ENCODE measurements at regions not wholly inside any gene's neighbourhood (a gene's known extent, or its start where the extent isn't known, plus 50 kb on each side); places are given as distances from the start of the nearest gene placed in this dataset.

DNA sequence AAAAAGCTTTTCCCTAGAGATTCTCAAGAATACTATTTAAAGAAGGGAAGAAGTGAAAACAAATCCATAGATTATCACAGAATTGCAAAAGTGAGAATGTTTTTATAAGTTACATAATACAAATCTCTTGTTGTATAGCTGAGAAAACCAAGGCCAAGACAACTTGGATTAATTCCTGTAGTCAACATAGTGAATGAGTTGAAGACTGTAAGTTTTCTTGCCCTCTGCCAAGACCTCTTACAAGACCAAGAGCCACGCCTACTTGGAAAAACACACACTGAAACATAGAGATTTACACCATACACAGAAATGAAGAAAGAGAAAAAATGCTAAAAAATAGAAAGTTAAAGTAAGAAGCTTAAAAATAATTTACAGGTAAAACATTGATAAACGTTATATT, 2024.0 kb downstream of the PCDH7 start:
- TF ChIP-seq, protein P1, sequence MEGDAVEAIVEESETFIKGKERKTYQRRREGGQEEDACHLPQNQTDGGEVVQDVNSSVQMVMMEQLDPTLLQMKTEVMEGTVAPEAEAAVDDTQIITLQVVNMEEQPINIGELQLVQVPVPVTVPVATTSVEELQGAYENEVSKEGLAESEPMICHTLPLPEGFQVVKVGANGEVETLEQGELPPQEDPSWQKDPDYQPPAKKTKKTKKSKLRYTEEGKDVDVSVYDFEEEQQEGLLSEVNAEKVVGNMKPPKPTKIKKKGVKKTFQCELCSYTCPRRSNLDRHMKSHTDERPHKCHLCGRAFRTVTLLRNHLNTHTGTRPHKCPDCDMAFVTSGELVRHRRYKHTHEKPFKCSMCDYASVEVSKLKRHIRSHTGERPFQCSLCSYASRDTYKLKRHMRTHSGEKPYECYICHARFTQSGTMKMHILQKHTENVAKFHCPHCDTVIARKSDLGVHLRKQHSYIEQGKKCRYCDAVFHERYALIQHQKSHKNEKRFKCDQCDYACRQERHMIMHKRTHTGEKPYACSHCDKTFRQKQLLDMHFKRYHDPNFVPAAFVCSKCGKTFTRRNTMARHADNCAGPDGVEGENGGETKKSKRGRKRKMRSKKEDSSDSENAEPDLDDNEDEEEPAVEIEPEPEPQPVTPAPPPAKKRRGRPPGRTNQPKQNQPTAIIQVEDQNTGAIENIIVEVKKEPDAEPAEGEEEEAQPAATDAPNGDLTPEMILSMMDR (conservative IDR thresholded peaks at IDR 0.05; ENCODE audit: low read length), result no peak
- no peak for TF ChIP-seq EZH2phosphoT487 (IDR thresholded peaks at IDR 0.05; ENCODE audit: borderline replicate concordance, low read depth, low read length)
